OCI-LY1 (cell line): ENCODE measurements at regions not wholly inside any gene's neighbourhood (a gene's known extent, or its start where the extent isn't known, plus 50 kb on each side); places are given as distances from the start of the nearest gene placed in this dataset.

Source experiments
- EZH2 ChIP-seq: fragments of 200-600 bp; sonication (generic), shearing (Covaris generic); IDR thresholded peaks from 2 replicates; pipeline ENCODE4 v1.8.0; 2017; ENCODE audit warnings: borderline replicate concordance, mixed run types, mild to moderate bottlenecking, antibody characterized with exemption, low read length, moderate library complexity, mixed read lengths
- TF ChIP-seq, protein P1 (sequence below): fragments of 200-600 bp; sonication (generic), shearing (Covaris generic); IDR thresholded peaks from 2 replicates; pipeline ENCODE4 v1.5.1; 2017; ENCODE audit warnings: mild to moderate bottlenecking, antibody characterized with exemption, low read length, moderate library complexity, mixed read lengths

DNA sequence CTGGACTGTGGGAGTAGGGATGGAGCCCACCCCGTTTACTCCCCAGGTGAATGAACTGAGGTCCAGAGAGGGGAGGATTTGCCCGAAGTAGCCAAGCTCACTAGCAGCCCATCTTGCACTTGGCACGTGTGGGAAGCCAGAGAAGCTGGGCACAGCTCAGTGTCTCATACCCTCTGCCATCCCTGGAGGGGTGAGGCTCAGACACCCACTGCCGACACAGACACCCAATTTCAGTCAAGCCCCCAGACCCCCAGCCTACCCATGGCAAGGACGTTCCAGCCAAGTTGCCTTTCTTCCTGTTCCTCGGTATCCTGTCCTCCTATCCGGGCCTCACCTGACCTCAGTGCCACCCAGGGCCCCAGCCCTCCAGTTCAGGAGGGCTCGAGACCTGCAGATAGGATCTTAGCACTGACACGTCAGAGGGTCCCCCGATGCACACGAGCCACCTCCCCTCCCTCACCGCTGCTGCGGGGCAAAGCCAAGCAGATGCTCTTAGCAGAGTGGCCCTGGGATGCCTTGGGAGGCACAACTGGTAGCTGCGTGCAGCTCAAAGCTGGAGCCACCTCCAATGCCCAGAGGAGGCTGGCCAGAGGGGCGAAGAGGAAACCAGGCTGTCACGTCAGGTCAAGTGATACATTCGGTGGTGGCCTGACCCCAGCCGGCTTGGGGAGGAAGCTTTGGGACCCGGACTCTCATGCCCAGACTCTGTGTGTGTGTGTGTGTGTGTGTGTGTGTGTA is 90.4 kb upstream of the TNRC6C start:
- TF ChIP-seq, protein P1, sequence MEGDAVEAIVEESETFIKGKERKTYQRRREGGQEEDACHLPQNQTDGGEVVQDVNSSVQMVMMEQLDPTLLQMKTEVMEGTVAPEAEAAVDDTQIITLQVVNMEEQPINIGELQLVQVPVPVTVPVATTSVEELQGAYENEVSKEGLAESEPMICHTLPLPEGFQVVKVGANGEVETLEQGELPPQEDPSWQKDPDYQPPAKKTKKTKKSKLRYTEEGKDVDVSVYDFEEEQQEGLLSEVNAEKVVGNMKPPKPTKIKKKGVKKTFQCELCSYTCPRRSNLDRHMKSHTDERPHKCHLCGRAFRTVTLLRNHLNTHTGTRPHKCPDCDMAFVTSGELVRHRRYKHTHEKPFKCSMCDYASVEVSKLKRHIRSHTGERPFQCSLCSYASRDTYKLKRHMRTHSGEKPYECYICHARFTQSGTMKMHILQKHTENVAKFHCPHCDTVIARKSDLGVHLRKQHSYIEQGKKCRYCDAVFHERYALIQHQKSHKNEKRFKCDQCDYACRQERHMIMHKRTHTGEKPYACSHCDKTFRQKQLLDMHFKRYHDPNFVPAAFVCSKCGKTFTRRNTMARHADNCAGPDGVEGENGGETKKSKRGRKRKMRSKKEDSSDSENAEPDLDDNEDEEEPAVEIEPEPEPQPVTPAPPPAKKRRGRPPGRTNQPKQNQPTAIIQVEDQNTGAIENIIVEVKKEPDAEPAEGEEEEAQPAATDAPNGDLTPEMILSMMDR: no peak
- TF ChIP-seq EZH2: no peak
